Epithelial cell of esophagus (primary cell): ENCODE measurements at regions not wholly inside any gene's neighbourhood (a gene's known extent, or its start where the extent isn't known, plus 50 kb on each side); places are given as distances from the start of the nearest gene placed in this dataset.

Experiments used
- DNase-seq: peaks from one replicate; pipeline ENCODE4 v3.0.0; 2010; ENCODE audit warnings: low read depth
- H3K4me3 ChIP-seq: 2 replicates; pipeline ENCODE4 v1.5.1; 2011; ENCODE audit warnings: mild to moderate bottlenecking, low read length, control low read depth
- CTCF ChIP-seq: IDR thresholded peaks from 2 replicates; pipeline ENCODE4 v1.5.1; 2011; ENCODE audit warnings: low read depth, mild to moderate bottlenecking, low read length, control low read depth, inconsistent platforms; ENCODE audit not compliant: insufficient read depth; ENCODE audit errors: missing control alignments

DNA sequence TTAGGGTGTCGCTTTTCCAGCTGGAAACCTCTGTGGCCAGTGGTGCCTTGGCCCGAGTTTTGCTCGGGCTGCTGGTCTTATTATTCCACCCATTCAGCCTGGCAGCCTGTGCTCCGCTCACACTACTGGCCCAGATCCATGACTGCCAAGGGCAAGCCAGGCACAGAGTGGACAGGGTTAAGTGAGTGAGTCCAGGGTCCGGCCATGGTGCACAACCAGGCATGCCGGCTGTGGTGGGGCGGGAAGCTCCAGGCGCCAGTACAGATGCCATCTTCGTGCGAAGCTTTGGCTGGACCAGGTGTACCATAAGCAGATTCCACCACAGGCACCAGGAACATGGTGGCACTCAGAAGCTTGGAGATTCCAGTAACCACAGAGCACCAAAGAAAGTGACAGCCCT, 580.2 kb upstream of the FAM174A start:
- no peak for TF ChIP-seq CTCF
- no peak for DNase-seq
- no peak overlapping the region for H3K4me3 ChIP-seq

- no peak overlapping the region for H3K4me3 ChIP-seq
- no peak for TF ChIP-seq CTCF
- no peak for DNase-seq
Observed at GRCh38 chr5:99949969-99950524, 585.1 kb upstream of the FAM174A start.

GRCh38 chr5:99949361-99949760, 585.8 kb upstream of the FAM174A start:
- no peak for TF ChIP-seq CTCF
- no peak for DNase-seq
- H3K4me3 ChIP-seq = no peak overlapping the region

DNA sequence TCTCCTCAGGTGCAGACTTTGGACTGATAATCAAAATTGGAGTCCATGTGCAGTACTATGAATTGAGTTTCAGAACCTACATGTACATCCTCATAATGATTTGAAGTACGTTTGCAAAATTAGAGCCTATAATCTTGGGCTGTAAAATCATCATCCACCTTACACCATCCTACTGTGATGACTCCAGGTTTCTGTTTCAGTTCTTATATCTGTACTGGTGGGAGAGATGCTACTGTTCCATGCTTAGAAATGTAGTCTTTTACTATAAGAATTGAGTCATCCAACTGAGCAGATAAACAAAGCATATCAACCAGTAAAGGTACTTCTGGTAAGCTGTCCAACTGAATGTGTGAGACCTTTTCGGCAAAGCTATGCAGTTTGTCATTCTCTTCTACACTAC, 586.3 kb upstream of the FAM174A start:
- DNase-seq = no peak
- H3K4me3 ChIP-seq = no peak overlapping the region
- no peak for TF ChIP-seq CTCF

- TF ChIP-seq CTCF = no peak
- H3K4me3 ChIP-seq = no peak overlapping the region
- DNase-seq = no peak
Observed at GRCh38 chr5:99945478-99946442, 589.4 kb upstream of the FAM174A start.

- no peak for DNase-seq
- no peak overlapping the region for H3K4me3 ChIP-seq
- TF ChIP-seq CTCF = no peak
Observed at GRCh38 chr5:99940540-99940939, 594.6 kb upstream of the FAM174A start.
